Hematopoietic multipotent progenitor cell treated with erythropoietin and hydrocortisone succinate and interleukin-3 and kit ligand, for 17 days (in vitro differentiated cells): ENCODE measurements at regions not wholly inside any gene's neighbourhood (a gene's known extent, or its start where the extent isn't known, plus 50 kb on each side); places are given as distances from the start of the nearest gene placed in this dataset.
"Not testable (repeated sequence)": the region's sequence is repeated elsewhere in the genome, so short reads cannot be mapped to it uniquely, and the experiment has no call there.

Experiments used
- DNase-seq: peaks from one replicate; pipeline ENCODE4 v3.0.0-alpha.2; 2015; ENCODE audit warnings: low spot score

DNA sequence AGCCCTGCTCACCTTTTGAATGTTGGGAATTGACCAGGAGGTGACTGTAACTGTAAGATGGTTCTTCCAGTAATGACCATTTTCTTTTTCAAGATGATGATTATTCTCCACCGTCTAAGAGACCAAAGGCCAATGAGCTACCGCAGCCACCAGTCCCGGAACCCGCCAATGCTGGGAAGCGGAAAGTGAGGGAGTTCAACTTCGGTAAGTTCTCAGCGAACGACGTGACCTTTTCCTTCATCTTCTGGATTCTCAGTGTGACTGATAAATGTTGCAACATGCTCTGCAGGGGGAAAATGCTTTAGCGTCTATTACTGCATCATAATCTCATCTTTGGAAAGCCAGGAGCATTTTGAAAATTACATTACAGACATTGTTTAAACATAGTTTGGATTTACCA, 89.5 kb upstream of the SPDYE9 start:
- not testable (repeated sequence) for DNase-seq

DNA sequence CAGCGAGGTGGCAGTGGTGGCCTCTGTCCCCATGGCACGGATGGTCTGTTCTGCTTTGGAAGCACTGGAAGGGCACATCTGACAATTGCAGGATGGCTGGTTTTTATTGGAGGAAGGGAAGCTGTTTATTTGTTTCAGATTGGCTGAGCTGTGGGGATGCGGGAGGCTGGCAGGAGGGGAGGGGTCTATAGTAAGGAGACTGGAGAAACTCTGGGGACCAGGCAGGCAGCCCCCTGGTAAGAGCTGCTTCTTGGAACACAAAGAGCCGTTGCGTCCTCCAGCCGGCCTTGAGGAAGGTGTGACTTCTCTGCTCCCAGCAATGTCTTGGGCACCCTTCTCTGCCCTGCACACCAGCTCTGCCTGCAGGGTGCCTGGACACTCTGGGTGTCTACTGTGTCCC, 85.1 kb upstream of the SPDYE9 start:
- DNase-seq = not testable (repeated sequence)

DNA sequence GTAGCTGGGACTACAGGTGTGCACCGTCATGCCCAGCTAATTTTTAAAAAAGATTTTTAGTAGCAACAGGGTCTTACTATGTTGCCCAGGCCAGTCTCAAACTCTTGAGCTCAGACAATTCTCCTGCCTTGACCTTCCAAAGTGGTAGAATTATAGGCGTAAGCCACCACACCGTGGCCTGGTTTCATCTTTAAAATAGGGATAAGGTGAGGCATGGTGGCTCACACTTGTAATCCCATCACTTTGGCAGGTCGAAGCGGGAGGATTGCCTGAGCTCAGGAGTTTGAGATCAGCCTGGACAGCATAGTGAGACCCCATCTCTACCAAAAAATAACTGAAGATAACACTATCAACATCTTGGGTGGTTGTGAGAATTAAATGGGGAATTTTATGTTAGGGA, 84.6 kb upstream of the SPDYE9 start:
- peak; percentile 3 for DNase-seq

DNA sequence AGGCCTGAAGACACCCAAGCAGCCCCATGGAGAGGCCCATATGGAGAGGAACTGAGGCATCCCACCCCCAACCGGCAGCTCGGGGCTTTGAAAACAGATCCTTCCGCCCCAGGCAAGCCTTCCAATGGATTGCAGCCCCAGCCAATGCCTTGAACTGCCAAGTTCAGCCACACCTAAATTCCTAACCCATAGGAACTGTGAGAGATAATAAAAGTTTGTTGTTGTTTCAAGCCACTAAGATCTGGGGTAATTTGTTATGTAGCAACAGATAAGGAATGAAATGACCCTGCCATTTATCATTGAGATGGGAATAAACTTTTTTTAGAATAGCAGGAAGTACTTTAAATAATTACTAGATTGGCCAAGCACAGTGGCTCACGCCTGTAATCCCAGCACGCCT, 80.3 kb upstream of the SPDYE9 start:
- not testable (repeated sequence) for DNase-seq

DNA sequence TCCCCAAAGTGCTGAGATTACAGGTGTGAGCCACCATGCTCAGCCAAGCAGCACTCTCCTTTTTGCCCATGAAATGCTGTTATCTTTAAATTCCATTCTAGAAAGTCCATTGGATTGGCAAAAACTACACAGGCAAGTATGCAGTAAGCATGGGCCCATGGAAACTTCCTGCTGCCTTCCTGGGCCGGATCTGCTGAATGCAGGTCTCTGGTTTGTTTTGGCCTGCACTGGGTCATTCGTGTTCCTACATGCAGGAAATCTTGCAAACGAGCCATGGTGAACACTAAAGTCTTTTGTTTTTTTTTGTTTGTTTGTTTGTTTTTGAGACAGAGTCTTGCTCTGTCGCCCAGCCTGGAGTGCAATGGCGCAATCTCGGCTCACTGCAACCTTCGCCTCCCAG, 76.8 kb upstream of the SPDYE9 start:
- not testable (repeated sequence) for DNase-seq

DNA sequence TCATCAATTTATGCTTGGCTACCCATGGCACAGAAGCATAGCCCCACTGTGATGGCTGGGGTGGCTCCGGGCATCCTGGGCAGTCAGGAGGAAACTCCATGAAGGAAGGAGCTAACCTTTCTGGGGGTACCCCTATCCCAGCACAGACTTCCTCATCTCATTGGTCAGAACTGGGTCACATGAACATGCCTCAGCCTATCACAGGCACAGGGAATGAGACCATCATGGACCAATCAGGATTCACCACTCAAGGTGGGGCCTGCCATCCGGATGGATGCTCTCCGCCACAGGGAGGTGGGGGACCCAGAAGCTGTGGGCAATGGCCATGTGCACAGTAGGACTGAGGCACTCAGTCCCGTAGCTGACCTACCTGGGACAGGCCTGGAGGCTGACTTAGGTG, 75.9 kb upstream of the SPDYE9 start:
- DNase-seq = not testable (repeated sequence)

DNA sequence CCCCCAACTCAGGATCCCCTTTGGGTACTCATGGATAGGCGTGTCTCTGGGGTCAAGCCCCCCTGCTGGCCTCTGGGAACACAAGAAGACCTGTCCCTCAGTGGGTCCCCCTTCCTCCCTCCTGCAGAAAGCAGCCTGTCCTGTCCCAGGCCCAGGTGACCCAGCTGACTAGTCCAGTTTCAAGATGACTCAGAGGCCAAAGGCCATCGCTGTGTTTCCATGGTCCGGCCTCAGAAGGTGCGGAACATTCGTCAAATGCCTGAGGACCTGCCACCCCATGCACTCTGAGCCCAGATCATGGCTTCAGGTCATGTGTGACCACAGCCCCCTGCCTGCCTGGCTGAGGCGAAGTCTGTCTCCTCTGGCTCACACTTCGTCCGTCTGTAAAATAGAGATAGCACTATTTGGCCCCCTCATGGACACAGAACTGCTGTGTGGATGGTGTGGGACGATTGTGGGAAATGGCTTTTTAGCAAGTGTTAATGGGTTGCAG, 71.4 kb upstream of the SPDYE9 start:
- DNase-seq = not testable (repeated sequence)

DNA sequence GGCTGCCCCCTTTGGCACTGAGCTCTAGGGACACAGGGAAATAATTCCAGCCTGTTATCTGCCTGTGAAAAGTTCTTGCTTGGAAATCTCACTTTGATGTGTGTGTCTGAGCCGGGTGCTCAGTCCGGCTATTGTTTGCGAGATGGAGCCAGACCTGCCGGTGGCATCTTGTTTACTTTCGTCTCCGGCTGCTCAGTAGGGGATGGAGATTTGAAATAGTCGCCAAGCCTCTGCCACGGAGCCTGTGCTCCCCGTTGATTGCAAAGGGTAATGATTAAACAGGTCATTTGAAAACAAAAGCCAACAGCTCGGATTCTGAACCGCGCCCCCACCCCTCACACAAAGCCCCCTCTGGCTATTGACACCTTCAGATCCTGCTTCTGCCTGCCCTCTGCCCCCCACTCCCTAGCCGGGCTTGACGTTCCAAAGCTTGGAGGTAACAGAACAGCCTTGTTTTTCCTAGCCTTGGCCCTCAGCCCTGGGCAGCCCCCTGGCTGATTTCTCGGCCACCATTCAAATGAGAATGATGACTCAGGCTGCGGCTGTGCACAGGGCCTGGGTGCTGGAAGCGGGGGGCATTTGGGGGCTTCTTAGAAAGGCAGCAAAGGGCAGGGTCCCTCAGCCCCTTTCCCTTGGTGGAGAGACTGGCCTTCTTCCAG, 70.8 kb upstream of the SPDYE9 start:
- DNase-seq = not testable (repeated sequence)

DNA sequence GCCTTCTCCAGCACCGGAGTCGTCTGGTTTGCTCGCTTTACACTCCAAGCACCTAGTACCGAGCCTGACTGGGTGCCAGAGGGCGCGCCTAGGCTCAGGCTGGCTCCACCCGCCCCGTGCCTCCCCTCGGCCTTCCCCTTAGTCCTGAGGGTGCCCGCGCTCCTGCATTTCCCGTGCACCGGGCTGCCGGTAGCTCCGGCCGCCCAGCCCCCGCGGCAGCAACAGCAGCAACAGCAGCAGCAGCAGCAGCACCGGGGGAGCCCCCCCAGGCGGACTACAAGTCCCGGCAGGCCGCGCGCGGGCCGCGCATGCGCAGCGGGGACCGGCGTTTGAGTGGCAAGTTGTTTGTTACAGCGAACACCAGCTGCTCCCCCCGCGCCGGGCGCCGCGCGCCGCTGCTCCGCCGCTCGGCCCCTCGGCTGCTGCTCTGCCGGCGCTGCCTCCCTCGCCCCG, 68.8 kb upstream of the SPDYE9 start:
- not testable (repeated sequence) for DNase-seq

DNA sequence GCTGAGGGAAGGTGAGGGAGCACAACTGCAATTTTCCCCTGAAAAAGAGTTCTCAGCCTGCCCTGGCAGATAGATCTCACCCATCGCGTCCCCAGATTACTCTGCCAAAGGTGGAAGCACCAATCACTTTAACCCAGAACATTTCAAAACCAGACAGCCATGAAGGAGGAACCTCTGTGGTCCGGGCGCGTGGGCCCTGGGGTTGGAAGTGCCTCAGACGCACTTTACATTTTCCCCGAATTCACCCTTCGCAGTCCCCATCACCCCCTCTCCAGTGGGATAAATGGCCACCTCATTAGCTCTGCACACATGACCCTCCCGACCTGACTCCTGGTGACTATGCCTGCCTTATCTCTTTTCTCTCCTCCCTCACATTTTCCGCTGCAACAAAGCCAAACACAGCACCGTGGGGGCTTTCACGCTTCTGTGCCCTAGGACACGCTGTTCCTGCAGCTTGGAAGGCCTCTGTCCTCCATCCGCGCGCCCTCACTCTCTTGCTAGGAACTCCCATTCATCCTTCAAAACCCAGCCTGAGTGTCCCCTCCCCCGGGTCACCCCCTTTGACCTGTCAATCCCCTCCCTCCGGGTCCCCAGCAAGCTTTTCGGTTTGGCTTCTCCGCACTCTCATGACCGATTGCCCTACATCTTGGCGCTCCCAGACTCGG, 68.2 kb upstream of the SPDYE9 start:
- not testable (repeated sequence) for DNase-seq

DNA sequence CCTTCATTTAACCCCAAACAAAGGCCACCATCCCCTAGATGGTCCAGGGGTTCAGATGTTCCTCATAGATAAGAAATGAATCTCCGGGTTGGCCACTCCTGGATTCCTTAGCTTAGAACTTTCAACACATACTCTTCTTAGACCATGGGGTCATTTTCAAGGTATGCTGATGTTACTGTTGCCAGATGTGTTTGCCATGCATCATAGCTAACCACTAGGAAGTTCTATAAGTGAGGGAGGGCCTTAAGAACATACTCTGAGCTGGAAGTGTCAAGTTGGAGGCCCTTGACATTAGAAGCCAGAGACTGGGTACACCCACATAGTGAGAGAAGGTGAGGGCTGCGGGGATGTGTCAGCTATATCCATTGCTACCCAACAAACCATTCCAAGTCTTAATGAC, 62.7 kb upstream of the SPDYE9 start:
- not testable (repeated sequence) for DNase-seq

DNA sequence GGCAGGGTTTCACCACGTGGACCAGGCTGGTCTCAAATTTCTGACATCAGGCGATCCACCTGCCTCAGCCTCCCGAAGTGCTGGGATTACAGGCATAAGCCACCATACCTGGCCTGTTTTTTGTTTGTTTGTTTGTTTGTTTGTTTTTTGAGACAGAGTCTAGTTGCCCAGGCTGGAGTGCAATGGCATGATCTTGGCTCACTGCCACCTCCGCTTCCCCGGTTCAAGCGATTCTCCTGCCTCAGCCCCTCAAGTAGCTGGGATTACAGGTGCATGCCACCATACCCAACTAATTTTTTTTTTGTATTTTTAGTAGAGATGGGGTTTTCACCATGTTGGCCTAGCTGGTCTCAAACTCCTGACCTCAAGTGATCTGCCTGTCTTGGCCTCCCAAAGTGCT, 61.8 kb upstream of the SPDYE9 start:
- DNase-seq = not testable (repeated sequence)

DNA sequence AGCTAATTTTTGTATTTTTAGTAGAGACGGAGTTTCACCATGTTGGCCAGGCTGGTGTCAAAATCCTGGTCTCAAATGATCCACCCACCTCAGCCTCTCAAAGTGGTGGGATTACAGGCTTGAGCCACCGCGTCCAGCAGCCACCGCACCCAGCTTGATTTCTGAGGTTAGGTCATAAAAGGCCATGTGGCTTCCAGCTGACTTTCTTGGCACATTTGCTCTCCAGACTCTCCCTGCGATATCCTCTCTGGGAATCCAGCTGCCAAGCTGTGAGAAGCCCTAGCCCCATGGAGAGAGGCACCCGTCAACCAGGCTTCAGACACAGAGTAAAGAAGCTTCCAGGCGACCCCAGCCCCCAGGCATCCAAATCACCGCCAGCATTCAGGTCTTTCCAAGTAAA, 58.2 kb upstream of the SPDYE9 start:
- DNase-seq = not testable (repeated sequence)

DNA sequence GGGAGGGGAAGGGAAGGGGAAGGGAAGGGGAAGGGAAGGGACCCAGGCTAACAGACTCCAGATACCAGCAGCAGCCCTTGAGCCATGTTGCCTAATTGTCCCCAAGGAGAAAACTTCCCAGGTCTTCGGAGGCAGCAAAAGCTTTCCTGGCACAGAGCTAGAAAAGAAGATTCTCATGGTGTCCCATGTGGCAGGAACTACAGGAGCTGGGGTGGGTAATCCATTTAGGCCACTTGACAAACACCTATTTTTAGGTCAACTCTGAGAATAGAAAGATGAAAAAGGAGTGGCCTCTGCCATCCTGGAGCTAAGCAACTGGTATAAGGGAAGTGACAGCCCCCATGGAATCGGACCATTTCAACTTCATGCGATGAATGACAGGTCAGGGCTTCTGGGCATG, 52.1 kb upstream of the SPDYE9 start:
- not testable (repeated sequence) for DNase-seq
